Natural killer cell (primary cell): ENCODE measurements at regions not wholly inside any gene's neighbourhood (a gene's known extent, or its start where the extent isn't known, plus 50 kb on each side); places are given as distances from the start of the nearest gene placed in this dataset.

Experiments
- ATAC-seq, 3 donors: fragments of 150-1000 bp in 2 of 3; fragments of 200-7000 bp in 1 of 3; cut with Tn5 transposase; 1 replicate in 1 of 3; 2 replicates in 2 of 3; pipeline ENCODE4 v1.10.0; 2021; ENCODE audit warnings: mild to moderate bottlenecking in 2 of 3, moderate library complexity in 2 of 3
- DNase-seq, 2 donors: peaks; one replicate each; pipeline versions ENCODE4 v3.0.0 to v3.0.0-alpha.2; 2013 to 2021; ENCODE audit warnings: mixed read lengths in 1 of 2
- H3K27ac ChIP-seq: one replicate; pipeline ENCODE4 v1.5.1; 2013; ENCODE audit warnings: mild to moderate bottlenecking, low read length
- H3K27me3 ChIP-seq: one replicate; pipeline ENCODE4 v1.6.1; 2013; ENCODE audit warnings: low read length; ENCODE audit not compliant: control insufficient read depth, insufficient read depth
- H3K36me3 ChIP-seq: one replicate; pipeline ENCODE4 v1.6.1; 2013; ENCODE audit warnings: low read length; ENCODE audit not compliant: control insufficient read depth, insufficient read depth
- H3K4me1 ChIP-seq: one replicate; pipeline ENCODE4 v1.6.1; 2013; ENCODE audit warnings: low read length; ENCODE audit not compliant: control insufficient read depth, insufficient read depth
- H3K4me3 ChIP-seq: one replicate; pipeline ENCODE4 v1.5.1; 2013; ENCODE audit warnings: low read length
- H3K9me3 ChIP-seq: one replicate; pipeline ENCODE4 v1.6.1; 2013; ENCODE audit warnings: low read length; ENCODE audit not compliant: control insufficient read depth, insufficient read depth
- H3K27ac Mint-ChIP-seq, 2 donors: one replicate each; pipeline ENCODE4 v1.8.0; 2022; ENCODE audit warnings: mild to moderate bottlenecking in 2 of 2, mixed read lengths in 2 of 2, moderate library complexity in 1 of 2
- H3K27me3 Mint-ChIP-seq, 2 donors: one replicate each; pipeline ENCODE4 v1.8.0; 2022; ENCODE audit warnings: low read depth in 2 of 2, mixed read lengths in 2 of 2
- H3K36me3 Mint-ChIP-seq: one replicate; pipeline ENCODE4 v1.8.0; 2022; ENCODE audit warnings: mixed read lengths
- H3K4me1 Mint-ChIP-seq, 2 donors: one replicate each; pipeline ENCODE4 v1.8.0; 2022; ENCODE audit warnings: mixed read lengths in 2 of 2
- H3K4me3 Mint-ChIP-seq: one replicate; pipeline ENCODE4 v1.8.0; 2022; ENCODE audit warnings: mild to moderate bottlenecking, moderate library complexity, mixed read lengths
- H3K9me3 Mint-ChIP-seq, 2 donors: one replicate each; pipeline ENCODE4 v1.8.0; 2022; ENCODE audit warnings: mixed read lengths in 2 of 2
- CTCF ChIP-seq: fragments of 200-600 bp; IDR thresholded peaks from one replicate; pipeline ENCODE4 v1.8.0; 2022; ENCODE audit warnings: antibody characterized with exemption
- WGBS: methylation state at CpG from one replicate; pipeline ENCODE4 v1.1.7; 2013; ENCODE audit warnings: missing lambda C conversion rate; ENCODE audit not compliant: insufficient coverage; 5-methylcytosine and 5-hydroxymethylcytosine counted together
- intact Hi-C: fragments of 100-400 bp; cut with micrococcal nuclease; formaldehyde crosslinking; loops from one replicate; pipeline ENCODE4 v1.14.2; 2022

- Mint-ChIP-seq H3K27ac (no peak overlapping the region), H3K9me3 (no peaks in the 10 kb centered on the region), H3K36me3 (no peaks in the 10 kb centered on the region), H3K27me3 (peaks cover 10 to 44% of the 10 kb centered on the region in 2 donors), H3K4me1 (no peaks in the 10 kb centered on the region), H3K4me3 (no peak overlapping the region)
- 93% methylated on average over 7 of the region's 7 CpGs for WGBS
- Histone ChIP-seq H3K4me1 (no peaks in the 10 kb centered on the region), H3K4me3 (no peak overlapping the region), H3K27me3 (no peaks in the 10 kb centered on the region), H3K36me3 (no peaks in the 10 kb centered on the region), H3K9me3 (no peaks in the 10 kb centered on the region), H3K27ac (no peak overlapping the region)
- no peak for TF ChIP-seq CTCF
- intact Hi-C loops = no loop called here
- DNase-seq = no peak
- ATAC-seq = no peak
These were observed 186.8 kb upstream of the PARP11 start for GRCh38 chr12:4059898-4060568.

- no peak for DNase-seq
- no peak overlapping the region for H3K4me3 Mint-ChIP-seq
- ATAC-seq = no peak
- Histone ChIP-seq H3K27ac (no peak overlapping the region), H3K4me1 (no peaks in the 10 kb centered on the region), H3K27me3 (no peaks in the 10 kb centered on the region), H3K9me3 (no peaks in the 10 kb centered on the region), H3K36me3 (no peaks in the 10 kb centered on the region), H3K4me3 (no peak overlapping the region)
- no peak overlapping the region for H3K27ac Mint-ChIP-seq
- peaks cover 14 to 46% of the 10 kb centered on the region in 2 donors for H3K27me3 Mint-ChIP-seq
- TF ChIP-seq CTCF = no peak
- H3K4me1 Mint-ChIP-seq = peaks cover 0 to under 1% of the 10 kb centered on the region in 2 donors
- intact Hi-C loops = no loop called here
- WGBS = 83% methylated on average over 5 of the region's 6 CpGs
- no peaks in the 10 kb centered on the region for H3K36me3 Mint-ChIP-seq
- no peaks in the 10 kb centered on the region for H3K9me3 Mint-ChIP-seq
These were observed 184.0 kb upstream of the PARP11 start for GRCh38 chr12:4056910-4057845.

GRCh38 chr12:4054630-4055029, 181.4 kb upstream of the PARP11 start:
- intact Hi-C loops = no loop called here
- no peaks in the 10 kb centered on the region for H3K27me3 ChIP-seq
- Mint-ChIP-seq H3K9me3 (no peaks in the 10 kb centered on the region), H3K27me3 (peaks cover 19 to 45% of the 10 kb centered on the region in 2 donors), H3K4me1 (peaks cover 0 to 9% of the 10 kb centered on the region in 2 donors), H3K27ac (no peak overlapping the region), H3K4me3 (no peak overlapping the region), H3K36me3 (no peaks in the 10 kb centered on the region)
- TF ChIP-seq CTCF = no peak
- 97% methylated on average over 2 of the region's 2 CpGs for WGBS
- DNase-seq = no peak
- no peak for ATAC-seq
- no peak overlapping the region for H3K27ac ChIP-seq
- H3K4me1 ChIP-seq = no peaks in the 10 kb centered on the region
- no peaks in the 10 kb centered on the region for H3K9me3 ChIP-seq
- no peak overlapping the region for H3K4me3 ChIP-seq
- H3K36me3 ChIP-seq = no peaks in the 10 kb centered on the region
